Psoas muscle (tissue), 7 donors: ENCODE measurements at regions not wholly inside any gene's neighbourhood (a gene's known extent, or its start where the extent isn't known, plus 50 kb on each side); places are given as distances from the start of the nearest gene placed in this dataset.

Experiments
- ATAC-seq, 4 donors: fragments of 200-7000 bp; cut with Tn5 transposase; one replicate each; pipeline ENCODE4 v1.9.1; 2020; ENCODE audit warnings: moderate library complexity in 3 of 4, mild to moderate bottlenecking in 2 of 4
- DNase-seq, 2 donors: peaks; one replicate each; pipeline ENCODE4 v3.0.0-alpha.2; 2020
- H3K27ac ChIP-seq: fragments of 200-600 bp; one replicate; pipeline ENCODE4 v1.8.0; 2022
- H3K27me3 ChIP-seq, 3 donors: fragments of 200-600 bp in 1 of 3; one replicate each; pipeline versions ENCODE4 v1.6.1 to v1.8.0; 2013 to 2022; ENCODE audit warnings: low read length in 2 of 3, mild to moderate bottlenecking in 2 of 3, moderate library complexity in 1 of 3; ENCODE audit not compliant: insufficient read depth in 3 of 3
- H3K36me3 ChIP-seq, 2 donors: fragments of 200-600 bp in 1 of 2; one replicate each; pipeline versions ENCODE4 v1.6.1 to v1.8.0; 2013 to 2022; ENCODE audit warnings: low read depth in 1 of 2, mild to moderate bottlenecking in 1 of 2, moderate library complexity in 1 of 2; ENCODE audit not compliant: insufficient read depth in 1 of 2
- H3K4me1 ChIP-seq: fragments of 200-600 bp; one replicate; pipeline ENCODE4 v1.8.0; 2022
- H3K4me3 ChIP-seq: fragments of 200-600 bp; one replicate; pipeline ENCODE4 v1.8.0; 2022; ENCODE audit warnings: mild to moderate bottlenecking
- H3K9me3 ChIP-seq: fragments of 200-600 bp; one replicate; pipeline ENCODE4 v1.8.0; 2022
- CTCF ChIP-seq: fragments of 200-600 bp; IDR thresholded peaks from one replicate; pipeline ENCODE4 v1.8.0; 2022; ENCODE audit warnings: antibody characterized with exemption
- WGBS, 3 donors: extraction: QIAGEN DNeasy Blood & Tissue Kit; methylation state at CpG; one replicate each; pipeline versions ENCODE4 v1.1.6 to v1.1.7; 2013; 5-methylcytosine and 5-hydroxymethylcytosine counted together
- intact Hi-C, 2 donors: fragments of 100-400 bp; cut with DNase I; formaldehyde crosslinking; loops; one replicate each; pipeline versions ENCODE4 v1.11.0 to v1.14.2; 2022
- donor health status: healthy with polysubstance abuse.
- donor health status: DM: no; HTN: no; CAD: no; lungs with moderate emphysema.
- donor health status: Bipolar disorder and iron deficiency.
- donor health status: healthy.
- donor health status: DM: yes; HTN: yes; CAD: no.
- donor health status: DM: no; HTN: no; CAD: no.
- donor health status: DM: yes; HTN: yes; CAD: no.

GRCh38 chr13:107743526-107743925, 471.8 kb downstream of the LIG4 start:
- 51 to 57% (median 55%) methylated on average over 4 of the region's 4 CpGs for WGBS, 3 donors
- no peaks in the 10 kb centered on the region for H3K9me3 ChIP-seq
- no peaks in the 10 kb centered on the region for H3K27me3 ChIP-seq
- H3K4me3 ChIP-seq: no peak overlapping the region
- H3K4me1 ChIP-seq: no peaks in the 10 kb centered on the region
- H3K27ac ChIP-seq: no peak overlapping the region
- no peaks in the 10 kb centered on the region for H3K36me3 ChIP-seq
- no peak for DNase-seq
- TF ChIP-seq CTCF: no peak
- intact Hi-C loops: no loop called here
- ATAC-seq: no peak

GRCh38 chr13:107743100-107743499, 472.2 kb downstream of the LIG4 start:
- no peaks in the 10 kb centered on the region for H3K27me3 ChIP-seq
- DNase-seq: no peak
- H3K4me1 ChIP-seq: no peaks in the 10 kb centered on the region
- H3K4me3 ChIP-seq: no peak overlapping the region
- H3K36me3 ChIP-seq: no peaks in the 10 kb centered on the region
- no peak overlapping the region for H3K27ac ChIP-seq
- 58 to 66% (median 60%) methylated on average over 3 of the region's 3 CpGs for WGBS, 3 donors
- no peak for TF ChIP-seq CTCF
- no peak for ATAC-seq
- no peaks in the 10 kb centered on the region for H3K9me3 ChIP-seq
- intact Hi-C loops: no loop called here

GRCh38 chr13:107742544-107742943, 472.8 kb downstream of the LIG4 start:
- H3K27me3 ChIP-seq: no peaks in the 10 kb centered on the region
- no peak overlapping the region for H3K27ac ChIP-seq
- ATAC-seq: no peak
- H3K4me3 ChIP-seq: no peak overlapping the region
- no peak for TF ChIP-seq CTCF
- no peak for DNase-seq
- WGBS, 3 donors: 76 to 87% (median 86%) methylated on average over 1 of the region's 1 CpG
- H3K9me3 ChIP-seq: no peaks in the 10 kb centered on the region
- H3K36me3 ChIP-seq: no peaks in the 10 kb centered on the region
- intact Hi-C loops: no loop called here
- no peaks in the 10 kb centered on the region for H3K4me1 ChIP-seq

GRCh38 chr13:107738004-107738403, 477.3 kb downstream of the LIG4 start:
- intact Hi-C loops: no loop called here
- DNase-seq (no peak), ATAC-seq (no peak)
- Histone ChIP-seq H3K4me1 (no peaks in the 10 kb centered on the region), H3K27me3 (peaks cover 0 to 2% (median 0%) of the 10 kb centered on the region in 3 donors), H3K4me3 (no peak overlapping the region), H3K9me3 (no peaks in the 10 kb centered on the region), H3K27ac (no peak overlapping the region), H3K36me3 (no peaks in the 10 kb centered on the region)
- 83 to 87% (median 85%) methylated on average over 4 of the region's 4 CpGs for WGBS, 3 donors
- no peak for TF ChIP-seq CTCF

- 47 to 68% (median 67%) methylated on average over 2 of the region's 2 CpGs for WGBS, 3 donors
- no peak for ATAC-seq
- H3K27ac ChIP-seq: no peak overlapping the region
Measured at GRCh38 chr13:107736731-107737130, 478.6 kb downstream of the LIG4 start.

More at GRCh38 chr13:107736731-107737130, 478.6 kb downstream of the LIG4 start:
- Histone ChIP-seq H3K36me3 (no peaks in the 10 kb centered on the region), H3K4me1 (no peaks in the 10 kb centered on the region), H3K4me3 (no peak overlapping the region), H3K9me3 (no peaks in the 10 kb centered on the region), H3K27me3 (peaks cover 0 to 2% (median 0%) of the 10 kb centered on the region in 3 donors)
- DNase-seq: no peak
- intact Hi-C loops: no loop called here
- TF ChIP-seq CTCF: no peak
